Lower leg skin (tissue), 4 donors: ENCODE measurements at regions not wholly inside any gene's neighbourhood (a gene's known extent, or its start where the extent isn't known, plus 50 kb on each side); places are given as distances from the start of the nearest gene placed in this dataset.

ENCODE experiments used
- DNase-seq, 2 donors: peaks; one replicate each; pipeline ENCODE4 v3.0.0-alpha.2; 2019; ENCODE audit warnings: low spot score in 2 of 2
- H3K4me3 ChIP-seq: fragments of 200-600 bp; sonication (generic); 2 replicates; pipeline ENCODE4 v1.5.1; 2017; ENCODE audit warnings: mild to moderate bottlenecking, low read depth; ENCODE audit not compliant: poor library complexity, severe bottlenecking
- POLR2A ChIP-seq, 2 donors: fragments of 450-650 bp; IDR thresholded peaks; one replicate each; pipeline ENCODE4 v1.6.1; 2016 to 2017; ENCODE audit warnings: antibody characterized with exemption in 2 of 2, mild to moderate bottlenecking in 1 of 2, moderate library complexity in 1 of 2
- WGBS, 2 donors: methylation state at CpG; one replicate each; pipeline ENCODE4 v1.1.5; 2018; 5-methylcytosine and 5-hydroxymethylcytosine counted together
- intact Hi-C: fragments of 100-400 bp; cut with DNase I; formaldehyde crosslinking; loops from one replicate; pipeline ENCODE4 v1.15.0; 2023; ENCODE audit warnings: low total_unique reads
- TF ChIP-seq, protein P1 (sequence below), 3 donors: fragments of 450-650 bp; IDR thresholded peaks; one replicate each; pipeline ENCODE4 v1.5.1; 2016; ENCODE audit warnings: antibody characterized with exemption in 3 of 3, mild to moderate bottlenecking in 3 of 3, moderate library complexity in 2 of 3

GRCh38 chr11:92026664-92027063 is 198.0 kb upstream of the FAT3 start:
- intact Hi-C loops = no loop called here
- DNase-seq = no peak
- WGBS, 2 donors = 87 to 94% methylated on average over 7 of the region's 7 CpGs
- H3K4me3 ChIP-seq = no peak overlapping the region
- TF ChIP-seq, protein P1, sequence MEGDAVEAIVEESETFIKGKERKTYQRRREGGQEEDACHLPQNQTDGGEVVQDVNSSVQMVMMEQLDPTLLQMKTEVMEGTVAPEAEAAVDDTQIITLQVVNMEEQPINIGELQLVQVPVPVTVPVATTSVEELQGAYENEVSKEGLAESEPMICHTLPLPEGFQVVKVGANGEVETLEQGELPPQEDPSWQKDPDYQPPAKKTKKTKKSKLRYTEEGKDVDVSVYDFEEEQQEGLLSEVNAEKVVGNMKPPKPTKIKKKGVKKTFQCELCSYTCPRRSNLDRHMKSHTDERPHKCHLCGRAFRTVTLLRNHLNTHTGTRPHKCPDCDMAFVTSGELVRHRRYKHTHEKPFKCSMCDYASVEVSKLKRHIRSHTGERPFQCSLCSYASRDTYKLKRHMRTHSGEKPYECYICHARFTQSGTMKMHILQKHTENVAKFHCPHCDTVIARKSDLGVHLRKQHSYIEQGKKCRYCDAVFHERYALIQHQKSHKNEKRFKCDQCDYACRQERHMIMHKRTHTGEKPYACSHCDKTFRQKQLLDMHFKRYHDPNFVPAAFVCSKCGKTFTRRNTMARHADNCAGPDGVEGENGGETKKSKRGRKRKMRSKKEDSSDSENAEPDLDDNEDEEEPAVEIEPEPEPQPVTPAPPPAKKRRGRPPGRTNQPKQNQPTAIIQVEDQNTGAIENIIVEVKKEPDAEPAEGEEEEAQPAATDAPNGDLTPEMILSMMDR (IDR thresholded peaks at IDR 0.05) = no peak
- no peak for TF ChIP-seq POLR2A (IDR thresholded peaks at IDR 0.05)

DNA sequence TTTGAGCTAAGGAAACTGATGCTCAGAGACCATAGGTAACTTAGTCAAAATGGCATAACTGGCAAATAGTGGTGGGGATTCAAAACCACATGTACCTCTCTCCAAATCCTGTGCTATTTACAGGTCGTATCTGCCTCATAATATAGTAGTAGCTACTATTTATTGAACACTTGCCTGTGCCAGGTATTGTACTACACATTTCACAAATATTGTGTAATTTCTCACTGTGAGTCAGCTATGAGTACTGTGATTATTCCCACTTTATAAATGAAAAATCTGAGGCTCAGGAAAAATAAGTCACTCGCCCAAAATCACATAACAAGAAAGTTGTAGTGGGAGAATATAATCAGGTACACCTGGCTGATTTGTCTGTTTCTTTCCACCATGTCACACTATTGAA is 199.8 kb upstream of the FAT3 start:
- intact Hi-C loops = no loop called here
- TF ChIP-seq, protein P1 (IDR thresholded peaks at IDR 0.05) = no peak
- no peak for TF ChIP-seq POLR2A (IDR thresholded peaks at IDR 0.05)
- WGBS, 2 donors = 72 to 74% methylated on average over 2 of the region's 2 CpGs
- DNase-seq = no peak
- H3K4me3 ChIP-seq = no peak overlapping the region

GRCh38 chr11:92022499-92022898 is 202.1 kb upstream of the FAT3 start:
- intact Hi-C loops = no loop called here
- 46 to 50% methylated on average over 2 of the region's 2 CpGs for WGBS, 2 donors
- TF ChIP-seq, protein P1 (IDR thresholded peaks at IDR 0.05) = no peak
- TF ChIP-seq POLR2A (IDR thresholded peaks at IDR 0.05) = no peak
- no peak overlapping the region for H3K4me3 ChIP-seq
- DNase-seq = no peak

DNA sequence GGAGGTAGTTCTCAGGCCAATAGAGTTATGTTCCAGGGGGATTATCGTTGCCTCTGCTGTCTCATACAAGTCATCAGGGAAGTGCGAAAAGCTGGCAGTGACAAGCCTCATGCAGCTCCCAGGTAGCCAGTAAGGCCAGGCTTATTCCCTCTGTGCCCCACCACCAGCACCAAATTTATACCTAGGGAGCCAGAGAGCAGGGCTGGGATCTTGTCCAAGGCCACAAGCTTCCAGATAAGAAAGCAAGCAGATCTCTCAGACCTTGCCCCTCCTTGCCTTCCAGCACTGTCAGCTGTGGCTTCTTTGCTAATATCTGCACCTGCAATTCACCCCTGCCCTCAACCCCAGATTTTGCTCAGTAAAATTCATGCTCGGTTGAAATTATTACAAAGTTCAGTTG is 206.3 kb upstream of the FAT3 start:
- H3K4me3 ChIP-seq = no peak overlapping the region
- WGBS, 2 donors = 77 to 79% methylated on average over 3 of the region's 3 CpGs
- DNase-seq = no peak
- TF ChIP-seq POLR2A (IDR thresholded peaks at IDR 0.05) = no peak
- TF ChIP-seq, protein P1 (IDR thresholded peaks at IDR 0.05) = no peak
- intact Hi-C loops = no loop called here

DNA sequence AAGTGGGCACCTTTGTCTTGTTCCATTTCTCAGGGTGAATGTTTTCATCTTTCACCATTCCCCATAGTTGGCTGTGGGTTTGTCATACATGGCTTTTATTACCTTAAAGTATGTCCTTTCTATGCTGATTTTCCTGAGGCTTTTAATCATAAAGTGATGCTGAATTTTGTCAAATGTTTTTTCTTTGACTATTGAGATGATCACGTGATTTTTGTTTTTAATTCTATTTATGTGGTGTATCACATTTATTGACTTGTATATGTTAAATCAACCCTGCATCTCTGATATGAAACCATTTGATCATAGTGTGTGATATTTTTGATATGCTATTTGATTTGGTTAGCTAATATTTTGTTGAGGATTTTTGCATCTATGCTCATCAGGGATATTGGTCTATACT is 216.4 kb upstream of the FAT3 start:
- H3K4me3 ChIP-seq = no peak overlapping the region
- TF ChIP-seq, protein P1 (IDR thresholded peaks at IDR 0.05) = no peak
- no peak for TF ChIP-seq POLR2A (IDR thresholded peaks at IDR 0.05)
- whole genome bisulfite sequencing, 2 donors = 67 to 89% methylated on average over 1 of the region's 1 CpG
- intact Hi-C loops = no loop called here
- no peak for DNase-seq

- no peak for TF ChIP-seq POLR2A (IDR thresholded peaks at IDR 0.05)
- TF ChIP-seq, protein P1 (IDR thresholded peaks at IDR 0.05) = no peak
- DNase-seq = no peak
- H3K4me3 ChIP-seq = no peak overlapping the region
- intact Hi-C loops = no loop called here
Observed at GRCh38 chr11:92002568-92002967, 222.1 kb upstream of the FAT3 start.
